SIG-M5 (cell line): ENCODE measurements at regions not wholly inside any gene's neighbourhood (a gene's known extent, or its start where the extent isn't known, plus 50 kb on each side); places are given as distances from the start of the nearest gene placed in this dataset.

ENCODE experiments used
- DNase-seq: peaks from one replicate; lab custom pipeline; 2025; lab: John Stamatoyannopoulos, UW

DNA sequence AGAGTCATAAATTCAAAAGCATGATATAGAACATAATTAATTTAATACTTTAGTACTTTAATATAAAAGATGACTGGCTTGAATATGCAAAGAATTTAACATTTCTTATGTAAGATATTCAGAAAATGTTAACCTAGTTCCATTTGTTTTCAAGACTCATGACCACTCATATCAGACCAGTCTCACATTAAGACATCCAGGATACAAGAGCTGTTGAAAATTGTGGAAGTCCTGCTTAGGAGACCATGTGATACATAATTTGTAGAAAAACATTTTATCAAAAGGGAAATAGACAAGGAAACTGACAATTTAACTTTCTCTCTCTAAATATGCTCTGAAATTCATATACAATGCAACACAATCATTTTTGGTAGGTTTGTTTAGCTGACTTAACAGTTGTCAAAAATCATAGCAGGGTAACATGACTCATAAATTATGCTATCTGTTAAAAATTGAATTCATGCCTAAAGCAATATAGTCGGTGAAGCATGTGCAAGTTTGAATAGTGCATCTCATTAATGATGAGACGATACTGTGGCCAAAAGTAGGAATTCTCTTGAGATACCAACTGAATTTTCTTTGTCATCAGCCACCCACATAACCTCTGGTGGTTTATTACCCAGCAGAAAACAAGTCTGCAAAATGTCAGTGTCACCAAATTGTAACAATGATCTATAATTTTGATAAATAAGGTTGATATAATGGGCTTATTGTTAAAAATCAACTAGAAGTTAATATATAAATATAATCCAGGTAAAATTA is 211.4 kb downstream of the GASK1B start:
- DNase-seq: no peak

DNA sequence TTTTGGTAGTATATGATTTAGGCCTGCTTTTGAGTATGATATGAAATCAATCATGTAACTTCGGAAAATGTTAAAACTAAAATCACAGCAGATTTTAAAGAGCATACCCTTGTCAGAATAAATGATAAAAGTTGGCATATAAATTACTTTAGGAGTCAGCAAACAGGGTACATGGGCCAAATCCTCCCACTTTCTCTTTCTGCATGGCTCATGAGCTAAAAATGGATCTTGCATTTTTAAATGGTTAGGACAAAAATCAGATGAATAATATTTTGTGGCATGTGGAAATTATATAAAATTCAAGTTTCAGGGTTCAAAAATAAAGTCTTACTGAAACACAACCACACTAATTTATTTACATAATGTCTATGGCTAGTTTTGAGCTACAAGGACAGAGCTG is 214.9 kb downstream of the GASK1B start:
- DNase-seq: no peak

DNA sequence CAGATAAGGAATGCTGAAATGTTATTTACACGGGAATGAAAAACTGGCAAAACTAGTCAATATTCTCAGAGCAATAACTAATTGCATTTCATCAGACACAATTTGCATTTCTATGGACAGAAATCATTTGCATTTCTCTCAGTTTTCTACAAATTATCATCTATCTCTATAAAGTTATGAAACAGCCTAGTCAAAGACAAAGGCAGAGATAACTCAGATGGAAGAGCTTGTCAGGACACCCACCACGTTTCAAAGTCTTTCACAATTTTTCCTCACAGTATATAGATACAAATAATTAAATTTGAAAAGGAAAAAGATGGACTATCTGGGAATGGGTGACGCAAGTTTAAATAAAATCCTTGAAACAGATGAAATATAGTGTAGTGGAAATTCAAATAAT is 230.8 kb downstream of the GASK1B start:
- DNase-seq: no peak

DNA sequence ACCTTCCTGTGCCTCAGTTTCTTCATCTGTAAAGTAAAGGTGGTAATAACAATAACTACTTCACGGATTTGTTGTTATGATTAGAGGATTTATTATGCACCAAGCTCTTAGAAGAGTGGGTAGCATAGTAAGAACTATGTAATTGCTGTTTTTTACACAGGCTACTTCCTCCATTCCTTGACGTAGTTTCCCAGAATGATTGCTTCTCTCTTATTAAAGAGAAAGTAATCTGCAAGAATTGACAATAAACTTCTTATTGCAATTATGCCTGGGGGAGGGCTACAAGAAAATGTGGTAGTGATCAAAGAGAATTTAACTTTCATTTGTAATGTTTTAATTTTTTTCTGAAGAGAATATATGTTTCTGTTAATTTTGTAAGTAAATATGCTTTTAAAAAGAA is 238.7 kb downstream of the GASK1B start:
- DNase-seq: no peak

DNA sequence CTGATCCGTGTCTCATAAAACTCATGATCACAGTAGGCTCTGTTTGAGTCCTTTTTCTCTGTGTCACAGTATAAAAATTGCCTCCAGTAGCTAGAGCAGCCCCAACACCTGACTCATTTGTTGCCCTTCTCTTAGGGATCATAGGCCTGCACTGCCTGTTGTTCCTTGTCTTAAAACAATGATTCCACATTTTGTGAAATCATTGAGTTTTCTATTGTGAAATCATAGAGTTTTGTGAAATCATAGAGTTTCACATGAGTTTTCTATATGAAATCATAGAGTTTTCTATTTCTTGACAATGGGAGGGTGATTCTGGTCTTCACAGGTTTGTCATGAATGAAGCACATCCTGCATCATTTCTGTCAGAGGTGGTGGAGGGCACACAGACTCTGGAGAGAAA is 239.9 kb downstream of the GASK1B start:
- no peak for DNase-seq

DNA sequence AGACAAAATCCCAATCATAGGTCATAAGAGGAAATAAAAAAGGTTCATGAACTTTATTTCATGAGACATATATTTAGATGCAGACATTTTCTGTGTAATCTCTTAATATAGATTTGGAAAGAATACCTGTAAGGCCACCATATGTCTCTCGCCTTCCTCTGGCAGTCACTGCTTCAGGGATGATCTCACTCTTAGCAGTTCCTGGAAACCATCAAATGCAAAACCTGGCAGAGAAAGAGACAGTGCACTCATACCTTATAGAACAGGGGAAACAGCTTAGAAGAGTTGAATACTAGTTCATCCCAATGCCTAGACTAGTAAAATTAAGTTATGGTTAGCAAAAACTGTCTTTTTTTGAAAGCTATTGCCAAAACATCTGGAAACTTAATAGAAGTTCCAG is 243.3 kb downstream of the GASK1B start:
- DNase-seq: no peak

DNA sequence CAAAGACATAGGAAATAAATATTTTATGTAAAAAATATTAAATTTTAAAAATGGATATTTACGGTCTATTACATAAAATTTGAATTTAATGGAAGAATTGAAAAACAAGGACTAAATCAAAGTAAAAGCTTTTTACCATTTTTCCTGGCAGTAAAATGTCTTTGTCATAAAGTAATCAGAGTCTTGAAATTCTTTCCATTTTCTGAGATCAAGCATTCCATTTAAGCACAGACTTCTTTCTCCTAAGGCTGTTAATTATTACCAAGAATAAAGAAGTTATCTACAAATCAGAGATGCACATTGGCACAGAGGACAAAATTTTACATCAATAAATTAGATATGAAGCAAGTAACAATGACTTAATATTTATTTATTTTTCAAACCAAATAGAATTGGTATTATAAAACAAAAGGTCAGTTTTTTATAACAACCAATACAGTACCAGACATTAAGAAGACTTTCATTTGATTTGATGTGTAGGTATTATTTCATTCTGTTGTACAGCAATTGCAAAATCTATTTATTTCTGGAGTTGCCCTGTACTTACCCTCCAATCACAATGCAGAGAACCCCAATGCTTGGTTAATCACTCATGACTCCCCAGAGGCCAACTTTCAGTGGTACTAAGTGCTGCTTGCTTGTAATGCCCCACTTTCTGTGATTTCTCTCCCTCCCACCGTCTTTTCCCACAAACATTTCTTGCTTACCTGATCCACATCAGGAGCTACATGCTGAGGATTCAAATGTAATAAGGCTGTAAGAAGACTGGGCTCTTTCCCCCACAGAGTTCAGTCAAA is 254.6 kb downstream of the GASK1B start:
- DNase-seq: no peak

DNA sequence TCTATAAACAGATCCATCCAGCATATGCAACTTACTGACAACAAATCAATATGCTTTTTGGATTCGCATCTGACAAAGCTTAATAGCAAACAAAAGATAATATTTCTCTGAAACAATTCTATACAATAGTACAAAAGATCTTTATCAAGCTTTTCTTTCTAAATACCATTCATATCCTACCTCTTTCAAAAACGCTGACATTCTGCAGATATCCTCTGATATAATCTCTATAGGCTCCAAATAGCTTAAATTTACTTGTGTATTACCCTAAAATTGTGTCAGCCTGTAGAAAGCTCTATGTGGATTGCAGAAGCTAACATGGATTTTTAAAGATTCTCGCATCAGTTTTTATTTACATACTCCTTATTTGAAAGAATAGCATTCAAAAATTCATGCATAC is 260.6 kb downstream of the GASK1B start:
- DNase-seq: no peak

DNA sequence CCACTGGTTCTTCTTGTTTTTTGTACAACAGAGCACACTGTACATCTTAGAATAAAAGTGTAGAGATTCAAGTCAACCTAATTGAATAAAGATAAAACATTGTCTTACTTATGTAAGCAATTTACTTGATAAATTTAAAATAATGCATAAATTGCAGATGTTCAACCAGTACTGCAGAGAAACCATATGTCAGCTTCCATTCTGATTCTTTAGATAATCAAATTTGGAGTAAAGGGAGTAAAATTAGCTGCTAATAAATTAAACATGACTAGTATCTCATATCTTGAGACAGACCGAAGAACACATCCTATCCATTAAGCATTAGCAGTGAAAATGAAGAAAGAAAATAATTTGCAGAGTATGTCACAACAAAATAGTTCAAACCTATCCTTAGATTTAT is 261.2 kb downstream of the GASK1B start:
- no peak for DNase-seq

DNA sequence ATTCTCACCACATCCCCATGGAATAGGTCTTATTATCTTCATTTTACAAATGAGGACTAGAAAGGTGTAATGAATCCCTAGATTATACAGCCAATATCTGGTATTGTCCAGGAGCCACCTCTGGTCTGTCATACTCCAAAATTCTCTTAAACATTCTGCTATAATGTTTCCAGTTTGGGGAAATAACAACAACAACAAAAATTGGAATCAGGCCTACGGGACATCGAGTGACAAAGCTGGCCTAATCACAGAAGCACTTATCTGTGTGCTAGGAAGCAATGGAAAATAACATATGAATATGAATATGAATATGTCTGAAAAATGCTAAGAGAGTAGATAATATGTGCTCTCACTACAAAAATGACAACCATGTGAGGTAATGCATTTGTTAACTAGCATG is 264.1 kb downstream of the GASK1B start:
- DNase-seq: no peak

DNA sequence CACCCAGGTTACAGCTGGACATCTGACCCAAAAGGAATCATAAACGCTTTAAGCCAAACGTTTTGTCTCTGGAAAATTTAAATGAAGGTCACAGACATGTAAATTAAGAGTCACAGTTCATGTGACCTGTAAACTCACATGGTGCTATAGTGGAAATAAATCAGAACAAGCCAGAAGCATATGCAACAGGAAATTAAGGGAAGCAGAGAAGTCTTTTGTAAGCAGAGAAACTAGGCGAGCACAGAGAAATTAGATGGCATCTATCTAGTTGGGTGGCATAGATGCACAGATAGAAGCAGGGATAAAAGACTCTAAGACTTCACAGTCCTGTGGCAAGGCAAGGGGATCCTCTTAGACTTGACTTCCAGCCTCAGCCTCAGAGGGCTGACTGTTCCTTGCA is 264.8 kb downstream of the GASK1B start:
- no peak for DNase-seq

DNA sequence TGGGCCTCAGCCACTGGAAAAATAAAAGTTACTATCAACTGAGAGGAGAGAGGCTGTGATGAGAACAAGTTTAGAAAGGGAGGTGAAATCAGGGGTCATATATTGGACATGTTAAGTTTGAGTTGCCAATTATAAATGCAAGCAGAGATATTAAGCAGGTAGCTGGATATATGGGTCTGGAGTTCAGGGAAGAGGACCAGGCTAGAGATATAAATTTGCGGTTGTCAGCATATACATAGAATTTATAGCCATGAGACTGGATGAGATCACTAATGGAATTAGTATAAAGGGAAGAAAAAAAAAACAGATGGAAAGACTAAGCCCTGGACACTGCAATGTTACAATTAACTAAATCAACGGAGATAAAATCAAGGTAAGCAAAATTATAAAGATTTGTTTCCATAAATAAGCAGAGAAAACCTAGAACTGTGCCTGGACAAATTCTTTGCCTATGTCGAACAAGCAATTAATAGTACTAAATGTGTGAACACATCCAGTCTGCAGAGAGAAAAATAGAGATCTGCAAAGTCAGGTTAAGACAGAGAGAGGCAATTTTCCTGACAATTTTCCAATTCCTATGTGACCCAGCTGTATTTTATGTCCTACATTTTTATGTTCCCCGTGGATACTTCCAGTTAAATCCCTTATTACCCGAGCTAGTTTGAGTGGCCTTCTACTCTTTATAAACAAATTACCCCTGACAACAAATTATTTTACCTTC is 265.4 kb downstream of the GASK1B start:
- DNase-seq: no peak

DNA sequence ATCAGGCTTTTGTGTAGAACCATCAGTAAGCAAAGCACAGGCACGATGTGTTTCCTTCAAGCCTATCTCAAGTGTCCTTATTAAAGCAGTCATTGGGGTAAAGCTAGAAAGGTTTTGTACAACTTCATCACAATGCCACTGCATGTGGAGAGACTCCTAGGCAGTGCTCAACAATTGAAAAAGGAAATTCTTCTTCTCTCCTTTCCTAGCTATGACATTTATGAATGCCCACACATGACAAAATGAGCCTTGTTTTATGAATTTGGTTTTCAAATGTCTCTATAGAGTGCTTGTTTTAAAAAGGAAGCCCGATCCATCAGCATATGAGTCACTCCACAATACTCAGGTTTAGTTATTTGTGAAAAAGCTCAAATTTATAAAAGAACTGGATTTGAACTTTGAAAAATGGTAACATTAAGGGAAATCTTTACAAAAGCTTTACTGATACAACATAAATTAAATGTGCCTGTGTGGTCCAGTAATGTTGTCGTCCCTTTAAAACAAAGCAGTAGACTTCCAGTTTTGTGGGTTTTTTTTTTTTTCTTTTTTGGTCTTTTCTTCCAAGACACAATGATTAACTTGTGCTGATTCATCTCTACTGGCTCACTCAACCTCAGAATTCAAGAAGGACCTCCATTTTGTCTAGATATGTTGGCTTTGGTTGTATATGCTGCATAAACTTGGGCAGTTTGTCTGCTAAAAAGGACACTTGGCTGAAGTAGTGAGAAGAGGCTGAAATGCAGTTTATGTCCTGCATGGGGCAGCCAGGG is 273.8 kb downstream of the GASK1B start:
- DNase-seq: no peak

DNA sequence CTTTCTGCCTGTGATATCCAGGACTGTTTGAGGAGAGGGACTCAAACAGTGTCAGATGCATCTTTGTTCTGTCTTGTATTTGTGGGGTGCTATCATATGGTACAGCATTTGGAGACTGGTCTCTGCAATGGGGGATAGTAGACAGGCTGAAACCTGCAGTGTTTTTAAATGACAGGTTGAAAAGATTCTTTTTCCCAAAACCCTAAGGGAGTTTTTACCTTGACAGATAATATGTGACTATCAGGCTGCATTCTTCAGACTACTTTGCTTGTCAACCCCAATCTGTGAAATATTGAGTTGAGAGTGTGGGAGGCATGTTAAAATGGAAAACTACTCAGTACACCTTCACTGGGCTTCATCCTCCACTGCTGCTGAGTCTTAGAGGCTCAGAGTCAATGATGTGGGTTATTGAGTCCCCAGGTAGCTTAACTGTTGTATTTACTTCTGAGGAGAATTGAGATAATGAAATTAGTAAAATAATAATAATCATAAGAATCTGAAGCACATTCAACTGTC is 274.9 kb downstream of the GASK1B start:
- no peak for DNase-seq

DNA sequence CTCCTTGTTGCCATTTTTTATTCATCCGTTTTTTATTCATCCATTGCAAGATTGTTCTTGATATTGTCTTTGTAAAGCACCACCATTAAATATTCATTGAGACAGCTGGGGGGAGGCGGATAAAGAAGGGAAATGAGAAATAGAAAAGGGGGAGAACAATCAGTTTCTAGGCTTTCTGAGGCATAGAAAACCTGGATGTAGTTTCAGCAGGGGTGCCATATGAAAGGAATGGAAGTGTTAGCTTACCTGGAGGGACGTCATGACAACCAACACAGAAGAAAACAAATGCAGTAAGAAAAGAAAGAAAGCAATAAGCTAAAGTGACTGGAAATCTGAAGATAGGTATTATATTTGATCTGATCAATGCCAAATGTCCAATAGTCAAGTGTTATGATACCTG is 276.1 kb downstream of the GASK1B start:
- no peak for DNase-seq

DNA sequence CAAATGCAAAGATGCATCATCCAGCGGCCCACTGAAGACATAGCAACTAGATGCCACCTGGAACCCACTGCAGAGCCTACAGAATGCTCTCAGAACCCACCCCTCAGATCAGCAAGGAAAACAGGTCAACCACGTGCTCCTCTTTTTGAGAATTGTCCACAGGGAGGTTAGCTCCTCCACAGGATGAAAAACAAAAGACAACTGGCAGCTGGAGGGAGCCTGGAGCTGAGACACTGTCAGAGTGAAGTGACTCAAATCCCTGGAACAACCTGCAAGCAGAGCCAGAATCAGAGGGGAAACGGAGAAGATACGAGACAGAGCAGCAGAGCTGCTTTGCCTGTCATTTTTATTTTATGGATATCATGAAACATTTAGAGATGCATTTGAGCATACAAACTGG is 277.6 kb downstream of the GASK1B start:
- no peak for DNase-seq

DNA sequence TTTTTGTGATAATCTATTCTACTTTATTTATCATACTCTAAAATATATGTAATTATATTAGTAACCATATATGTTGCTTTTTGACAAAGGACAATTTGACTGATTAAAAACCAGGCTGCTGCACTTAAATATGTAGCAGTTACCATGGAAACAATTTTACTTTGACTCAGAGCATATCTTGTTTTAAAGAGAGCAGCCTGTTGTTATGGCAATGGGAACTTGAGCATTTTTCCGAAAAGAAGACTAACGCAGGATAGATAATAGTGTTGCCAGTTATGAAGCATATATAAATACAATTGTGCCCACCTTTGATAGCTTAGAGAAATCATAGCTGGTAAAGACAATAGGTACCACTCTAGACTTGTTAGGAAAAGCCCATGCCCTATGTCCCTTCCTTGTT is 283.0 kb downstream of the GASK1B start:
- DNase-seq: no peak

DNA sequence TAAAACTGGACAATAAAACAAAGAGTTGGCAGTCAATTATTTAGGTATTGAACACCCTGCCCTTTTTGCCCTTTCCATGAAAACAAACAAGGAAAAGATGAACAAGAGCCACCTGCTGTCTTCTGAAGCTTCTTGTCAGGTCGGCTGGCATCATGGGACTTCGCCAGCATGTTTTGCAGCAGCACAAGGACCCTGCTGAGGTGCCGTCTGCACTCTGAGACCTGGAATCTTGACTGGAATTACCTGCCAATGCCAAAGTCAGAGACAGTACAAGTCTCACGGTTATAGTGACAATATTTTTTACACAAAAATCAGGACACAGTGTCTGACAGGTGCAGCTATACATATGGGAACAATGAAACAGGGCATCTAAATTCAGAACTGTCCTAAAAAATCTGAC is 284.5 kb downstream of the GASK1B start:
- no peak for DNase-seq

DNA sequence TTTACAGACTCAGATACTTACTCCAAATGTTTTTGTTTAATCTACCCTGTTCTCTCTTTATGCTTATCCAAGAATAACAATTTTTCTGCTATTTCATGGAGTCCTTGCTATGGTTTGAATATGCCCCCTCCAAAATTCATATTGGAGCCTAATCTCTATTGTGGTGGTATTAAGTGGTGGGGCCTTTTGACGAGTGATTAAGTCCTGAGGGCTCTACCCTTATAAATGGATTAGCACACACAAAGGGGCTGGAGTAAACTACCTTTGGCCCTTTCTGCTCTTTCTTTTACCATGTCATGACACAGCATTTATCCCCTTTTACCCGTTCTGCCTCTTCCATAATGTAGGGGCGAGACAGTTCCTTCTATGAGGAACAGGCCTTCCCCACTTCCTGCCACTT is 285.5 kb downstream of the GASK1B start:
- DNase-seq: no peak

DNA sequence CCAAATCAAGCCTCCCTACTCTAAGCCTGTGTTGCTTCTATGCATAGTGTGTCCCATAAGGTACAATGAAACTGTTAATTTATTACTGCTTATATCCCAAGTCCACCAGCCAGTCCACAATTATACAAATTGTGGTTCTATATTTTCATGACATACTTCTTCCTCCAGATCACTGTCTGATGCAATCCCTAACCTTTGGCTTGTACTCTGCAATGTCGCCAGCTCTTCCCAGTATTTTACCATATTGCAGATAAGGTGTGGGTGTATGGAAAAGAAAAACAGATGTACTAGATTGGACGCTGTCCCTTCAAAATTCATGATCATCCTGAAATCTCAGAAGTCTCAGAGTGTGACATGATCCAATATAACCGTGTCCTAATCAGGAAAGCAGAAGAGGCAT is 286.2 kb downstream of the GASK1B start:
- DNase-seq: no peak

DNA sequence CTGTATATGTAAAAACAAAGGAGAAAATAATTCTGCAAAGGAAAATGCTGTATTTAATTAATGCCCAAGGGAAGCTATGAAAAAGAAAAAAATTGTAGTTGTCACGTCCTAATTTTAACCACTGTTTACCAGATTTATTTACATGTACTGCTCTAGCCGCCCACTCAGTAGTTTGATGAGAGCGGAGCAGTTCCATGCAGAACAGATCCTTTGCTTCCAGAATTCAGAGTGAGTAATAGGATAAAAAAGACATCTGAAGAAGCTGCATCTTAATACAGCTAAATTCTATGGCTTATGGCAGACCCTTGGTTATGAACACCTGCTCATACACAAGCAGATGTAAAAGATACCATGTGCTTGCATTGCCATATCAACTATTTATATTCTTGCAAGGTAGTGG is 287.0 kb downstream of the GASK1B start:
- no peak for DNase-seq

DNA sequence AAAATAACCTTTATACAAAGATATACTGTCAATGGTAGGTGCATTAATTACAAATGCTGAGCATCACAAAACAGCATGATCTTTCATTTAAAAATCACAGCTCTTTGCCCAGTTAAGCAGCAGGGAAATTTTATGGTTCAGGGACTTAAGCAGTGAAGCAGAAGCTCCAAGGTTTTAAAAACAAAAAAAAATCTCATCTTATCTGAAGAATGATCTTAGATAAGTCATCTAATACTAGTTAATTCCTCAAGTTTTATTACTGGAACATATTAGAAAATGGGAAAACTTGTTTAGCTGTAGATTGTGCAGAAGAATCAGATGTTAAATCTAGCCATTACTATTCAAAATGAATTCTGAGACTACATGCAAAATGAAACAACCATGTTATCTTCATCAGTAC is 289.9 kb downstream of the GASK1B start:
- DNase-seq: no peak
